Liver (tissue), 8 donors: ENCODE measurements at regions not wholly inside any gene's neighbourhood (a gene's known extent, or its start where the extent isn't known, plus 50 kb on each side); places are given as distances from the start of the nearest gene placed in this dataset.

Experiments
- DNase-seq: peaks from one replicate; pipeline ENCODE4 v3.0.0-alpha.2; 2017; ENCODE audit warnings: low spot score
- H3K27ac ChIP-seq, 2 donors: one replicate each; pipeline ENCODE4 v1.7.0; 2013; ENCODE audit warnings: inconsistent platforms in 2 of 2, low read length in 2 of 2, control low read depth in 1 of 2, low read depth in 1 of 2, mild to moderate bottlenecking in 1 of 2
- H3K27me3 ChIP-seq, 4 donors: one replicate each; pipeline versions ENCODE4 v1.6.1 to v1.7.0; 2013; ENCODE audit warnings: low read length in 3 of 4, inconsistent platforms in 1 of 4, mild to moderate bottlenecking in 1 of 4, moderate library complexity in 1 of 4; ENCODE audit not compliant: control insufficient read depth in 4 of 4, insufficient read depth in 4 of 4
- H3K36me3 ChIP-seq, 4 donors: one replicate each; pipeline versions ENCODE4 v1.6.1 to v1.7.0; 2013; ENCODE audit warnings: low read length in 3 of 4, mild to moderate bottlenecking in 3 of 4, low read depth in 1 of 4, moderate library complexity in 1 of 4; ENCODE audit not compliant: control insufficient read depth in 4 of 4, insufficient read depth in 3 of 4
- H3K4me1 ChIP-seq, 4 donors: one replicate each; pipeline versions ENCODE4 v1.6.1 to v1.7.0; 2013; ENCODE audit warnings: low read length in 3 of 4, mild to moderate bottlenecking in 3 of 4, moderate library complexity in 1 of 4; ENCODE audit not compliant: control insufficient read depth in 4 of 4, insufficient read depth in 4 of 4
- H3K4me3 ChIP-seq, 3 donors: one replicate each; pipeline versions ENCODE4 v1.6.1 to v1.7.0; 2013; ENCODE audit warnings: low read length in 3 of 3, control low read depth in 1 of 3, low read depth in 1 of 3, mild to moderate bottlenecking in 1 of 3
- H3K9ac ChIP-seq, 2 donors: one replicate each; pipeline ENCODE4 v1.7.0; 2013; ENCODE audit warnings: low read length in 2 of 2, mild to moderate bottlenecking in 2 of 2, moderate library complexity in 2 of 2, control low read depth in 1 of 2, low read depth in 1 of 2
- H3K9me3 ChIP-seq, 4 donors: one replicate each; pipeline versions ENCODE4 v1.6.1 to v1.7.0; 2013; ENCODE audit warnings: low read length in 3 of 4; ENCODE audit not compliant: control insufficient read depth in 4 of 4
- ATF3 ChIP-seq: IDR thresholded peaks from 2 replicates; pipeline ENCODE4 v1.6.1; 2016; ENCODE audit warnings: antibody characterized with exemption
- CTCF ChIP-seq: fragments of 150-350 bp; IDR thresholded peaks from 2 replicates; pipeline ENCODE4 v1.5.1; 2017; ENCODE audit warnings: improper control_type of control experiment, low read depth, low read length; ENCODE audit not compliant: missing input control
- EGR1 ChIP-seq, 2 donors: IDR thresholded peaks; 2 replicates each; pipeline ENCODE4 v1.6.1; 2016 to 2018; ENCODE audit warnings: antibody characterized with exemption in 2 of 2, low read depth in 2 of 2
- FOXA1 ChIP-seq: IDR thresholded peaks from 2 replicates; pipeline ENCODE4 v1.6.1; 2016; ENCODE audit warnings: antibody characterized with exemption
- GABPA ChIP-seq, 2 donors: IDR thresholded peaks in 1 of 2; conservative IDR thresholded peaks in 1 of 2; 2 replicates each; pipeline ENCODE4 v1.6.1; 2016; ENCODE audit warnings: antibody characterized with exemption in 2 of 2, mild to moderate bottlenecking in 1 of 2, moderate library complexity in 1 of 2
- HNF4A ChIP-seq, 2 donors: conservative IDR thresholded peaks; 2 replicates each; pipeline ENCODE4 v1.6.1; 2016; ENCODE audit warnings: antibody characterized with exemption in 2 of 2, mild to moderate bottlenecking in 2 of 2
- HNF4G ChIP-seq: IDR thresholded peaks from 2 replicates; pipeline ENCODE4 v1.6.1; 2016; ENCODE audit warnings: antibody characterized with exemption
- MAX ChIP-seq: IDR thresholded peaks from 2 replicates; pipeline ENCODE4 v1.6.1; 2016; ENCODE audit warnings: antibody characterized with exemption
- NR2F2 ChIP-seq: IDR thresholded peaks from 2 replicates; pipeline ENCODE4 v1.6.1; 2016; ENCODE audit warnings: antibody characterized with exemption
- SP1 ChIP-seq: IDR thresholded peaks from 2 replicates; pipeline ENCODE4 v1.6.1; 2018; ENCODE audit warnings: antibody characterized with exemption, mild to moderate bottlenecking
- TAF1 ChIP-seq: conservative IDR thresholded peaks from 2 replicates; pipeline ENCODE4 v1.6.1; 2016; ENCODE audit warnings: antibody characterized with exemption, mild to moderate bottlenecking
- YY1 ChIP-seq: IDR thresholded peaks from 2 replicates; pipeline ENCODE4 v1.6.1; 2016; ENCODE audit warnings: antibody characterized with exemption, mild to moderate bottlenecking
- WGBS: extraction: QIAGEN DNeasy Blood & Tissue Kit; methylation state at CpG from one replicate; pipeline ENCODE4 v1.1.7; 2013; 5-methylcytosine and 5-hydroxymethylcytosine counted together
- TF ChIP-seq, protein P1 (sequence below): IDR thresholded peaks from 2 replicates; pipeline ENCODE4 v1.6.1; 2016; ENCODE audit warnings: antibody characterized with exemption, mild to moderate bottlenecking
- donor health status: healthy.
- donor health status: healthy.
- donor health status: healthy.
- donor health status: healthy.
- donor health status: healthy.

GRCh38 chr6:33950472-33950881, 146.7 kb upstream of the MLN start:
- 65% methylated on average over 2 of the region's 2 CpGs for WGBS
- H3K9ac ChIP-seq: no peak overlapping the region
- H3K9me3 ChIP-seq: no peaks in the 10 kb centered on the region
- TF ChIP-seq CTCF: no peak
- no peak for TF ChIP-seq GABPA (IDR thresholded peaks at IDR 0.05 in 1 of 2, conservative IDR thresholded peaks at IDR 0.05 in 1 of 2)
- no peak for TF ChIP-seq SP1
- H3K27me3 ChIP-seq: no peaks in the 10 kb centered on the region
- no peaks in the 10 kb centered on the region for H3K36me3 ChIP-seq
- no peak overlapping the region for H3K27ac ChIP-seq
- no peak overlapping the region for H3K4me3 ChIP-seq
- no peak for DNase-seq
- H3K4me1 ChIP-seq: no peaks in the 10 kb centered on the region

GRCh38 chr6:33949877-33950435, 146.2 kb upstream of the MLN start:
- Histone ChIP-seq H3K36me3 (no peaks in the 10 kb centered on the region), H3K27ac (no peak overlapping the region), H3K4me3 (no peak overlapping the region), H3K9ac (no peak overlapping the region), H3K9me3 (no peaks in the 10 kb centered on the region), H3K27me3 (no peaks in the 10 kb centered on the region), H3K4me1 (no peaks in the 10 kb centered on the region)
- TF ChIP-seq YY1 (no peak), NR2F2 (no peak), TAF1 (no peak), GABPA (IDR thresholded peaks at IDR 0.05 in 1 of 2, conservative IDR thresholded peaks at IDR 0.05 in 1 of 2) (no peak)
- 91% methylated on average over 9 of the region's 9 CpGs for WGBS
- no peak for DNase-seq

- H3K9me3 ChIP-seq: no peaks in the 10 kb centered on the region
- DNase-seq: no peak
- no peaks in the 10 kb centered on the region for H3K36me3 ChIP-seq
- H3K27me3 ChIP-seq: no peaks in the 10 kb centered on the region
- H3K27ac ChIP-seq: no peak overlapping the region
- TF ChIP-seq HNF4G (no peak), FOXA1 (no peak), MAX (no peak), ATF3 (no peak), NR2F2 (no peak), SP1 (no peak)
- H3K4me3 ChIP-seq: no peak overlapping the region
- H3K4me1 ChIP-seq: no peaks in the 10 kb centered on the region
- 94% methylated on average over 5 of the region's 5 CpGs for WGBS
- H3K9ac ChIP-seq: no peak overlapping the region
Observed at GRCh38 chr6:33949111-33949510, 145.3 kb upstream of the MLN start.

DNA sequence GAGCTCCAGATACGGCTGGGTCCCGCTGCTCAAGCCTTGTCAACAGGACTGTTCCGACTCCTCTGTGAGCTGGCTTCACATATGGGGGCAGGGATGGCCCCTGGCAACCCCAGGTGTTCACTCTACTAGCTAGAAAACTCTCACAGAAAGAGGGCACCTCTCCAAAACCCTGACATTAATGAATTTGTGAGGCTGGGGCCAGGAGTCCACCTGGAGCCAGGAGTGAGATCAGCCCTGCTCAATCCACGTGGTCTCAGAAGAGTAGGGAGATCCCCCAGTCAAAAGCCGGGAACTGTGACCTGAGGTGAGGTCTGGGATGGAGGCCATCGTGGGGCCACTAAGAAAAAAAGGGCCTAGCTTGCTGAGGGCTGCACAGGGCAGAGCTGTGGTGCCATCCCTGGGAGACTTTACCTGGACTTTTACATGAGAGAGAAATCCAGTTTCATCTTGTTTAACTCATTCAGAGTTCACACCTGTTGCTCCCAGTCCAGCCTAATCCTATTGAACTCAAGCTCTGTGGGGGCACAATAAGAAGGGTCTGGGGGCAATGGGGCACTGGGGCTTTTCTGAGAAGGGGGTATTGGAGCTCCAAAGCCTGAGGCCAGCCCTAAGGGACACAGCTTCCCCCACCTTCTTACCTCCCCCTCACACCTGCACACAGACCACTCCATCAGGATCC, 144.3 kb upstream of the MLN start:
- DNase-seq: no peak
- H3K4me3 ChIP-seq: no peak overlapping the region
- no peaks in the 10 kb centered on the region for H3K4me1 ChIP-seq
- no peaks in the 10 kb centered on the region for H3K36me3 ChIP-seq
- H3K27ac ChIP-seq: no peak overlapping the region
- no peaks in the 10 kb centered on the region for H3K9me3 ChIP-seq
- H3K9ac ChIP-seq: no peak overlapping the region
- 89% methylated on average over 6 of the region's 6 CpGs for WGBS
- H3K27me3 ChIP-seq: no peaks in the 10 kb centered on the region
- no peak for TF ChIP-seq MAX
- no peak for TF ChIP-seq FOXA1
- TF ChIP-seq, protein P1, sequence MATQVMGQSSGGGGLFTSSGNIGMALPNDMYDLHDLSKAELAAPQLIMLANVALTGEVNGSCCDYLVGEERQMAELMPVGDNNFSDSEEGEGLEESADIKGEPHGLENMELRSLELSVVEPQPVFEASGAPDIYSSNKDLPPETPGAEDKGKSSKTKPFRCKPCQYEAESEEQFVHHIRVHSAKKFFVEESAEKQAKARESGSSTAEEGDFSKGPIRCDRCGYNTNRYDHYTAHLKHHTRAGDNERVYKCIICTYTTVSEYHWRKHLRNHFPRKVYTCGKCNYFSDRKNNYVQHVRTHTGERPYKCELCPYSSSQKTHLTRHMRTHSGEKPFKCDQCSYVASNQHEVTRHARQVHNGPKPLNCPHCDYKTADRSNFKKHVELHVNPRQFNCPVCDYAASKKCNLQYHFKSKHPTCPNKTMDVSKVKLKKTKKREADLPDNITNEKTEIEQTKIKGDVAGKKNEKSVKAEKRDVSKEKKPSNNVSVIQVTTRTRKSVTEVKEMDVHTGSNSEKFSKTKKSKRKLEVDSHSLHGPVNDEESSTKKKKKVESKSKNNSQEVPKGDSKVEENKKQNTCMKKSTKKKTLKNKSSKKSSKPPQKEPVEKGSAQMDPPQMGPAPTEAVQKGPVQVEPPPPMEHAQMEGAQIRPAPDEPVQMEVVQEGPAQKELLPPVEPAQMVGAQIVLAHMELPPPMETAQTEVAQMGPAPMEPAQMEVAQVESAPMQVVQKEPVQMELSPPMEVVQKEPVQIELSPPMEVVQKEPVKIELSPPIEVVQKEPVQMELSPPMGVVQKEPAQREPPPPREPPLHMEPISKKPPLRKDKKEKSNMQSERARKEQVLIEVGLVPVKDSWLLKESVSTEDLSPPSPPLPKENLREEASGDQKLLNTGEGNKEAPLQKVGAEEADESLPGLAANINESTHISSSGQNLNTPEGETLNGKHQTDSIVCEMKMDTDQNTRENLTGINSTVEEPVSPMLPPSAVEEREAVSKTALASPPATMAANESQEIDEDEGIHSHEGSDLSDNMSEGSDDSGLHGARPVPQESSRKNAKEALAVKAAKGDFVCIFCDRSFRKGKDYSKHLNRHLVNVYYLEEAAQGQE: no peak
- TF ChIP-seq CTCF: no peak
- no peak for TF ChIP-seq TAF1
- TF ChIP-seq HNF4A (conservative IDR thresholded peaks at IDR 0.05): no peak
- TF ChIP-seq SP1: no peak
- TF ChIP-seq EGR1 (IDR thresholded peaks at IDR 0.05; ENCODE audit: low read depth in 2 of 2): no peak
